ENCODE measurements at regions not wholly inside any gene's neighbourhood (a gene's known extent, or its start where the extent isn't known, plus 50 kb on each side); places are given as distances from the start of the nearest gene placed in this dataset.

DNA sequence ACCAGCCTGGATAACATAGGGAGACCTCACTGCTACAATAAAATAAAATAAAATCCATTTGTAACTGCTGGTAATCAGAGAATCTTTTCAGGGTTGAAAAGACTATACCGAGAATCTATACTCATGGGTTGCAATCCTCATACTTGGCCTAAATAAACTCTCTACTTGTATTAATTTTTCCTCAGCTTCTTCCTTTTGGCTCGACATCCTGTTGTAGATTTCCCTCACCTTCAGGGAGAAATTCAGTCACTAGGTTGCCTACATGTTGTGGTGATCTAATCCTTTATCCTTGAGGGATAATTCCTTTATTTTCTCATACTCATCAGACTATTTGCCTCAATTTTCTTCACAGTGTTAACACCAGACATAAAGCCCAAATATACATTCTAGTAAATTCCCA lies 1093.4 kb downstream of the SORCS3 start (continued):
- TF ChIP-seq, protein P1, sequence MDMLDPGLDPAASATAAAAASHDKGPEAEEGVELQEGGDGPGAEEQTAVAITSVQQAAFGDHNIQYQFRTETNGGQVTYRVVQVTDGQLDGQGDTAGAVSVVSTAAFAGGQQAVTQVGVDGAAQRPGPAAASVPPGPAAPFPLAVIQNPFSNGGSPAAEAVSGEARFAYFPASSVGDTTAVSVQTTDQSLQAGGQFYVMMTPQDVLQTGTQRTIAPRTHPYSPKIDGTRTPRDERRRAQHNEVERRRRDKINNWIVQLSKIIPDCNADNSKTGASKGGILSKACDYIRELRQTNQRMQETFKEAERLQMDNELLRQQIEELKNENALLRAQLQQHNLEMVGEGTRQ (IDR thresholded peaks at IDR 0.05; ENCODE audit: low read length) = no peak
- TF ChIP-seq ZNF274 (IDR thresholded peaks at IDR 0.05; ENCODE audit: borderline replicate concordance, extremely low read depth, low read length) (no peak), SAP30 (IDR thresholded peaks at IDR 0.05; ENCODE audit: insufficient read depth, insufficient replicate concordance, low read length) (no peak), GABPA (IDR thresholded peaks at IDR 0.05; ENCODE audit: borderline replicate concordance, insufficient read depth, low read length) (no peak)
